GM18499 (cell line): ENCODE measurements at regions not wholly inside any gene's neighbourhood (a gene's known extent, or its start where the extent isn't known, plus 50 kb on each side); places are given as distances from the start of the nearest gene placed in this dataset.
"Not testable (repeated sequence)": the region's sequence is repeated elsewhere in the genome, so short reads cannot be mapped to it uniquely, and the experiment has no call there.

Experiments
- ATAC-seq: cut with Tn5 transposase; IDR thresholded peaks from one replicate; pipeline ENCODE4 v1.9.1; 2021; ENCODE audit warnings: moderate number of reproducible peaks; ENCODE audit not compliant: insufficient read depth, unreplicated experiment

DNA sequence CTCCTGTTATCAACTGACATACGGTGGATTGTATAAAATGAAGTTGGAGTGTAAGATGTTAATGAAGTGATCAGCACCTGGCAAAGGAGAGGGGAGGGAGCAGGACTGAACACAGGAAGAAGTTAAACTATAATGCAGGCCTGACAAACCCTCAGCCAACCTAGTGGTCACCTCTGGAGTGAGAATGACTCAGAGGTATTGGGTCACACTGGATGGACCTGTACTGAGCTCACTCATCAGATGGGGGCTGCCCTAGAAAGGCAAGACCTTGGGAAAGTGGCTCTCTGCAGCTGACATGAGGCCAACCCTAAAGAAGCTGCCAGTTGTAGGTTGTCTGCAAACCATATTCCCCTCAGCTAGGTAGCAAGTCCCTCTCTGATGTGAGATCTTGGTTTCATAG lies 193.3 kb upstream of the HTR1E start:
- ATAC-seq = no peak

DNA sequence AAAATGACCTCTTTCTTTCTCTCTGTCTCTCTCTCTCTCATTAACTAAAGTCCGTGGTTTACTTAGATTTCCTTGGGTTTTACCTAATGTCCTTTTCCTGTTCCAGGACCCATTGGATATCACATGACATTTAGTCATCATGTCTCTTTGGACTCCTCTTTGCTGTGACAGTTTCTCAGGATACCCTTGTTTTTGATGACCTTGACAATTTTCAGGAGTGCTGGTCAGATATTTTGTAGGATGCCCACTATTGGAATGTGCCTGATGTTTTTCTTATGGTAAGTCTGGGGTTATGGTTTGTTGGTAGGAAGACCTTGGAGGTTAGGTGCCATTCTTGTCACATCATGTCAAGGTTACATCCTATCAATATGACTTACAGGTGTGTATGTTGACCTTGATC lies 199.2 kb upstream of the HTR1E start:
- ATAC-seq = no peak

DNA sequence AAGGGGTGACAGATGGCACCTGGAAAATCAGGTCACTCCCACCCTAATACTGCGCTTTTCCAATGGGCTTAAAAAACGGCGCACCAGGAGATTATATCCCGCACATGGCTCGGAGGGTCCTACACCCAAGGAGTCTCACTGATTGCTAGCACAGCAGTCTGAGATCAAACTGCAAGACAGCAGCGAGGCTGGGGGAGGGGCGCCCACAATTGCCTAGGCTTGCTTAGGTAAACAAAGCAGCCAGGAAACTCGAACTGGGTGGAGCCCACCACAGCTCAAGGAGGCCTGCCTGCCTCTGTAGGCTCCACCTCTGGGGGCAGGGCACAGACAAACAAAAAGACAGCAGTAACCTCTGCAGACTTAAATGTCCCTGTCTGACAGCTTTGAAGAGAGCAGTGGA lies 205.7 kb upstream of the HTR1E start:
- not testable (repeated sequence) for ATAC-seq

DNA sequence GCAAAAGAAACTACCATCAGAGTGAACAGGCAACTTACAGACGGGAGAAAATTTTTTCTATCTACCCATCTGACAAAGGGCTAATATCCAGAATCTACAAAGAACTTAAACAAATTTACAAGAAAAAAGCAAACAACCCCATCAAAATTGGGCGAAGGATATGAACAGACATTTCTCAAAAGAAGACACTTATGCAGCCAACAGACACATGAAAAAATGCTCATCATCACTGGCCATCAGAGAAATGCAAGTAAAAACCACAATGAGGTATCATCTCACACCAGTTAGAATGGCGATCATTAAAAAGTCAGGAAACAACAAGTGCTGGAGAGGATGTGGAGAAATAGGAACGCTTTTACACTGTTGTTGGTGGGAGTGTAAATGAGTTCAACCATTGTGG lies 206.6 kb upstream of the HTR1E start:
- not testable (repeated sequence) for ATAC-seq

DNA sequence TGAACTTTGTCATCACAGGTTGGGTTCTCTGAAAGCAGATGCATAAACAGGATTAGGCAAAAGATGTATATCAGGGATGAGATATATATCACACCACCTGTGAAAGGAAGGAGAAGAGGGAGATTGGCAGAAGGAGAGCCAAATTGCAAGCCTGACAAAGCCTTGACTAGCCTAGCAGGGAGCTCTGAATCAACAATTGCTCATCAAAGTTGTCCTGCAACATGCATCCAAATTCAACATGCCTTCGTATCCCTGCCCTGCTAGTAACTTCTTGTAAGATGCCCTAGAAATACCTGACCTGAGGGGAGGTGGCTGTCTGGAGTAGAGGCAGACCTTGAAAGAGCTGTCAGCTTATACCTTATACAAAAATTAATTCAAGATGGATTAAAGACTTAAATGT lies 207.1 kb upstream of the HTR1E start:
- no peak for ATAC-seq

DNA sequence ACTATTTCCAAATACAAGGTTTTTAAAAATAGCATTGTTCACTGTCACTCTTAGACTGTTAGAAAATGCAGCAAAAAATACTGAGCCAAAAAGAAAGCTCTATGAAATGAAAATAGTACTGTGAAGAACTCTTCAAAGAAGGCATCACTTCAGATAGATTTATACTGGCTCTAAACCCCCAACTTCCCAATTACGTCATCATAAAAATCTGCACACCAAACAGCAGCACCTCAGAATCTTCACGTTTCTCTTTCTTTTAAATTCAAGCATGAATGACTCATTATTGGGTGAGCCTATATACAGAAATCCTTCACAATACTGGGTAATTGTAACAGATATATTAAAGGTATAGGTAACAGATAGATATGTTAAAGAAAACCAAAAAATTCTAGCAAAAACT lies 208.4 kb upstream of the HTR1E start:
- no peak for ATAC-seq

DNA sequence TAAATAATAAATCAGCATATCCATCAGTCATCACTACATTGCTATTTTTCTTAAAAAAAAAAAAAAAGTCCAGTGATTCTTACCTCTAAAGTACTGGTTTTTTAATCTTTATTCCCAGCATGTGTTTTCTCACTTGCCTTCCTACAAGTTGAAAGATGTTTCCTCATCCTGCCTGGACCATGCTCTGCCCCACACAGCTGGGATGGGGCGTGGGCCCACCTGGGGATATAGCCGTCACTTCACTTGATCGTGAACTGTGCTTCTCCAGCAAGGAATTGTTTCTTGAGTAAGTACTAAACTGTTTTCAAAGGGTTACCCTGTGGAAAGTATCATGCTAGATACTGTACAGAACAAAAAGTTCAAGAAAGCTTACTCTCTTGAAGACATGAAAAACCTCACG lies 212.6 kb upstream of the HTR1E start:
- no peak for ATAC-seq

DNA sequence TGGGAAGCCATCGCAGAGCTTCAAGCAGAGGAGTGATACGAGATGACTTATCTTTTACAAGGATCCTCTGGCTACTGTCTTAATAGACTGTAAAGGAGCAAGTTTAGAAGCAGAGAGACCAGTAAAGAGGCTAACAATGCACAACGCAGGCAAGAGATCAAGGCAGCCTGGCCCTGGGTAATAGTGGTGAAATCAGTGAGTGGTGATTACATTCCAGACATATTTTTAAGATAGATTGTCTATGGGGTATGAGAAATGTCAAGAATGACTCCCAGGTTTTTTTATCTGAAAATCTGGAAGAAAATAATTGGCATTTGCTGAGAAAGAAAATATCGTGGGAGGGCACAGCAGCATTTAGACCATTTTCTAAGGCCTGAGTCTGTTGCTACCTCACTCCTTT lies 213.6 kb upstream of the HTR1E start:
- no peak for ATAC-seq

DNA sequence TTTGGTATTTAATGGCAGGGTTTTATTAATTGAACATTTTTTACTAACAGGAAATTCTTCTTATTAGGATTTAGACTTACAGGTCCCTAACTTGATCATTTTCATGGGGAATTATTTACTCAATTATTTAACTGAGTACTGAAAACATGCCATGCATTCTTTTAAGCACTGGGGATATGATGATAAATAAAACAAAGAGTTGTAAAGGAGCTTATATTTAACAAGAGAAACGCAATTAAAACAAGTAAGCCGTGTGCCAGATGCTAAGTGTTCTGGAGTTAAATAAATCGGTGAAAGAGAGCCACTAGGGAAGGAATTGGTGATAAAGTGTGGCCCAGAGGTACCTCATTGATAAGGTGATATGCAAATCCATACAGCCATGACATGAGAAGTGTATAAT lies 214.2 kb upstream of the HTR1E start:
- ATAC-seq = no peak

DNA sequence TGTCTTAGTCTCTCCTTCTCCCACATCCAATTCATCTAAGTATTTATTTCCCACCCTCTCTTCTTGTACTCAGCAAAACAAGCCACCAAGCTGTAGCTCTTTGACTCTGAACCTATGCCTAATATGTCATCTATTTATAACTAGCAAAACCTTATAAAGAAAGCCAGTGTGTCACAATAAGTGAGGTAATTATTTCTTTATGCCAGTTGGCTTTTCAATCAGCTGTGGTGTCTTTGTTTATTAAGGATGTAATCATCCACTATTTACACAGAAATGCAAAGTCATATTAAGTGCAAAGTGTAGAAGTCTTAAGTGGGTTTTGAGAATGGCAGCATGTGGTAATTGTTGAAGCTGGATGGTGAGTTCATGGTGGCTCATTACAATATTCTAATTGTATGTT lies 215.2 kb upstream of the HTR1E start:
- ATAC-seq = no peak

DNA sequence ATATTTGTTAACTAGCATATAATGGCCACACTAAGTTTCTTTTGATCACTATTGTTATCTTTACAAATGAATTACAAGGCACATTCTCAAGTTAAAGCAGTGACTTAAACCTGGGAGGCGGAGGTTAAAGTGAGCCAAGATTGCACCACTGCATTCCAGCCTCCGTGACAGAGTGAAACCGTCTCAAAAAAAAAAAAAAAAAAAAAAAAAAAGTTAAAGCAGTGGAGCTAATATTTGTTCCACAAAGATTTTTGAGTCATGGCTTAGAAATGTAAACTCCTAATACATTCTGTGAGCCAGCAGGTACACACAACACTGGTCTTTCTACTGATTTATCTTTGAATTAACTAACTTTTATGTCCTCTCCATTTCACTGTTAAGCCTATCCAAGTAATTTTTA lies 221.7 kb upstream of the HTR1E start:
- no peak for ATAC-seq

DNA sequence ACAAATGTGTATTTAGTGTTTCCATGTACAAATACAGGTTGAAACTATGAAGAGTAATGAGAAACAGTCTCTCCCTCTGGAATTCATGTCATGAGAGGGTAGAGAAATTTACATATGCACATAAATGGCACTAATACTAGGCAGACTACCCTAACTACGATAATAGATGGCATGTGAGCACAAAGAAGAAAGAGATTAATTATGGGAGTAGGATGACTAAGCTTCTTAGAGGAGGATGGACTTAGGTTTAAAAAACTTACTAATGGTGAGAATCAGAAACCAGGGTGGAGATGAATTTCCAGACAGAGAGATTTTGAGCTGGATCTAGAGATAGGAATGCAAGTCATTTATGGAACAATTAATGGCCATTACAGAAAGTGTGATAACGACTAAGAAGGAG lies 225.3 kb upstream of the HTR1E start:
- ATAC-seq = no peak

DNA sequence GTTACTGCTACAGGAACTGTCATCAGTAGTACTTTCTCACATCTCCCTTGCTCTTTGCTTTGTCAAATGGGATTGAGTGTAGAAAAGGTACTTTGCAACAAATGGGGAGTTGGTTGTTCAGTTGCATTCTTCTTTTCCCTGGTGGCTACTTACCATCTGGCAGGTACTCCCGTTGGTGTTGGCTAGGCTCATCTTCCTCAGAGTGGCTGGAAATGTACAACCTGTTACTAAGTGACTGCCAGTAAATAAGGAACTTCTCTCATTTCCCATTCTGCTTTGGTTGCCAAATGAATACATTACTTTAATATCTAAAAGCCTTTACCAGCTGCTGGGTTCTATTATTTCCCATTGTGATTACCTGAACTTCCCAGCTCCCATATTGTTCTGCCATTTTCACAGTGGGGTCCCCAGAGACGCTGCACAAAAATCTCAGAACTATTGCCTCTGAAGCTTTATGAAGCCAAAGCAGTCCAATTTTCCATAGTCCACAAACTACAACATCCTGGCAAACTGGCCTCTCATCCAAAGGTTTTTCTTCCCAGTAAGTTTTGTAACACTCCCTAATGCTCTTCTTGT lies 229.7 kb upstream of the HTR1E start:
- no peak for ATAC-seq

DNA sequence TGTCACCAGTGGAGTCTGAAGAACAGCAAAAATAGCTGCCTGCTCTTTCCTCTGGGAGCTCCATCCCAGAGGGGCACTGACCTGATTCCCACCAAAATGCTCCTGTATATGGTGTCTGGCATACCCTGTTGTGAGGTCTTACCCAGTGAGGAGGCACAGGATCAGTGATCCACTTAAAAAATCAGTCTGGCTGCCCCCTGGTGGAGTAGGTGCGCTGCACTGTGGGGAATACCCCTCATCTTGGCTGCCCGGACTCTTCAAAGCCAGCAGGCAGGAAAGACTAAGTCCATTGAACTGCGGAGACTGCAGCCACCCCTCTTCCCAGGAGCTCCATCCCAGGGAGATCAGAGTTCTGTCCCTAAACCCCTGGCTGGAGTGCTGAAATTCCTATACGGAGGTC lies 230.9 kb upstream of the HTR1E start:
- no peak for ATAC-seq

DNA sequence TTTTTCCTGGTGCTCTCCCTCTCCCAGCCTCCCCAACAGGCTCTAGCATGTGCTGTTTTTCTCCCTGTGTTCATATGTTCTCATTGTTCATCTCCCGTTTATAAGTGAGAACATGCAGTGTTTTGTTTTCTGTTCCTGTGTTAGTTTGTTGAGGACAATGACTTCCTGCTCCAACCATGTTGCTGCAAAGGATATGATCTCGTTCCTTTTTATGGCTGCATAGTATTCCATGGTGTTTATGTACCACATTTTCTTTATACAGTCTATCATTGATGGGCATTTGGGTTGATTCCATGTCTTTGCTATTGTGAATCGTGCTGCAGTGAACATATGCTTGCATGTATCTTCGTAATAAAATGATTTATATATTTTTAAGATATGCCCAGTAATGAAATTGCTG lies 236.1 kb upstream of the HTR1E start:
- ATAC-seq = not testable (repeated sequence)

DNA sequence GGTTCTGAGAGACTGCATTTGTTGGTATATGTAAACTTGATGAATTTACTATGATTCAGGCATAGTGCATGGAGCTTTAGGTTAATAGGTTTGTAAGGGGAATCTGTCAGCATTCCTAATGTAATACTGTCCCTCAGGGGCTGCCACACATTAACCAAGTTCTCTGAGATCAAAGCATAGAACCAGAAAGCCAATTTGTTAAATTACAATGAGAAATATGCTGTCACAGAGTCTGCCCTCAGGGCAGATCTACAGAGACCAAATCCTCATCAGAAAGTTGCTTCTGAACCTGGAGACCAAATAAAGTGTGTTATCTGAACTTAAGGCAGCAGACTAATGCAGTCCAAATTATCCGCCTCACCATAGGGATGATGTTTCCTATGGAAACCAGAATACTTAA lies 250.8 kb upstream of the HTR1E start:
- ATAC-seq = no peak

DNA sequence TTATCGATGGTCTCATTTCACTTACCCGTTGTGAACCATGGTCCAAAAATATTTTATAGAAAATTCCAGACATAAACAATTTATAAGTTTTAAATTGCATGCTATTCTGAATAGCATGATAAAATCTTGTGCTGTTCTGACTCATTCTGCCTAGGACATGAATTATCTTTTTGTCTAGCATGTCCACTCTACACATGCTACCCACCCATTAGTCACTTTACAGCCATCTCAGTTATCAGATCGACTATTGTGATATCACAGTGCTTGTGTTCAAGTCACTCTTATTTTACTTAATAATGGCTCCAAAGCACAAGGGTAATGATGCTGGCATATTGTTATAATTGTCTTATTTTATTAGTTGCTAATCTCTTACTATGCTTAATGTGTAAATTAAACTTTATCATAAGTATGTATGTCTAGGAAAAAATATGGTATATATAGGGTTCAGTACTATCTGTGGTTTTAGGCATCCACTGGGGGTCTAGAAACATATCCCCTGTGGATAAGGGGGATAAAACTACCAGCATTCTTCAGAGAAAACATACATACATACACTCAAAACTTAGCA lies 252.0 kb upstream of the HTR1E start:
- no peak for ATAC-seq

DNA sequence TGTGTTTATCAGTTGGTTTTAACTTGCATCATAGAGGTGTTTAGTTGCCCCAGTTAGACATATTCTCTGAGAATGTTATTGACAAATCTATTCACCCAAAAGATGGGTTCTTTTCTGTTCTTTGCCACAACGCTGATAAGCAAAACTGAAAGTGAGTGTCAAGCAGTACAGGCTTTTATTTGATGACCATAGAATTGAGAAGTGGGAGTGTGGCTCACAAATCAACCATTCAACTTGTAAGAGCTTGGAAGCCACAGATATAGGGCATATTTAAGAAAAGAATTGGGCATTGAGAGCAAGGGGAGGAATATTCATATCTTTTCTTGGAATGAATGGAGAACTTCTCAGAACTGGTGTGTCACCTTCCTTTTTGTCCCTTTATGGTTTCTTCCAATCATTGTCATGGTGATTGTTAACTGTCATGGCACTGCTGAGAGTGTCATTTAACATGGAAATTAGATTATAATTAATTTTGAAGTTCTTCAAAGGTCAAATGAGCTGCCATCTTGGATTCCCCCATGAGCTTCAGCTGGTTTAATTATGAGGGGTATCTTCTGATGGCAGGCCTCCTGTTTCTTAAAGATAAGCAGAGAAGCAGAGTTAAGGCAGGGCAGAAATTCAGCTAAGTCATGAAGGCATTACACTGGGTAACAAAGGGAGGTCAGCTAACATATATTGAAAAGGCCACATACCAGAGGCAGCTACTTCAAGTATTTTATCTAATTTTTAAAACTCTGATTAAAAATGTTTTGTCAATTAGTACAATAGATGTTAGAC lies 254.0 kb upstream of the HTR1E start:
- no peak for ATAC-seq

DNA sequence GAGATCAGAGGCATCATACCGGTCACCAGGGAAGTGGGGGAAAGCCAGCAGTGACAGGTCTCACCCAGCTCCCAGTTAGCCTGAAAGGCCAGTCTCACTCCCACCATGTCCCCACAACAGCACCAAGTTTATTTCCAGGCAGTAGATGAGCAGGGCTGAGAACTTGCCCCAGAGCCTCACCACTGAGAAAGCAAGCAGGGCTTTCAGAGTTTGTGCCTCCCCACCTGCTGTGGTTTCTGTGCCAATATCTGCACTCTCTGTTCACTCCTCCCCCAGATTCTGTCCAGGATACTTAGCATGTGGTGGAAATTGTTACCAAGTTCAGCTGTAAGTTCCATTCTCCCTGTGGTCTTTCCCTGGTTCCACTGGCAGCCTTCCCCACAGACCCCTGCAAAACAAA lies 255.0 kb upstream of the HTR1E start:
- ATAC-seq = no peak

DNA sequence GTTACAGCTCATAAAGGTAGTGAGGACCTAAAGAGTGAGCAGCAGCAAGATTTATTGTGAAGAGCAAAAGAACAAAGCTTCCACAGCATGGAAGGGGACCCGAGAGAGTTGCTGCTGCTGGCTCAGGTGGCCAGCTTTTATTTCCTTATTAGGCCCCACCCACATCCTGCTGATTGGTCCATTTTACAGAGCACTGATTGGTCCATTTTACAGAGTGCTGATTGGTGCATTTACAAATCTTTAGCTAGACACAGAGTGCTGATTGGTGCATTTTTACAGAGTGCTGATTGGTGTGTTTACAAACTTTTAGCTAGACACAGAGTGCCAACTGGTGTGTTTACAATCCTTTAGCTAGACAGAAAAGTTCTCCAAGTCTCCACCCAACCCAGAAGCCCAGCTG lies 256.2 kb upstream of the HTR1E start:
- not testable (repeated sequence) for ATAC-seq

DNA sequence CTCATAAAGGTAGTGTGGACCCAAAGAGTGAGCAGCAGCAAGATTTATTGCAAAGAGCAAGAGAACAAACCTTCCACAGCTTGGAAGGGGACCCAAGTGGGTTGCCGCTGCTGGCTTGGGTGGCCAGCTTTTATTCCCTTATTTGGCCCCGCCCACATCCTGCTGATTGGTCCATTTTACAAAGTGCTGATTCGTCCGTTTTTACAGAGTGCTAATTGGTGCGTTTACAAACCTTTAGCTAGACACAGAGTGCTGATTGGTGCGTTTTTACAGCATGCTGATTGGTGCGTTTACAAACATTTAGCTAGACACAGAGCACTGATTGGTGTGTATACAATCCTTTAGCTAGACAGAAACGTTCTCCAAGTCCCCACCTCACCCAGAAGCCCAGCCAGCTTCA lies 265.2 kb upstream of the HTR1E start:
- ATAC-seq = not testable (repeated sequence)

DNA sequence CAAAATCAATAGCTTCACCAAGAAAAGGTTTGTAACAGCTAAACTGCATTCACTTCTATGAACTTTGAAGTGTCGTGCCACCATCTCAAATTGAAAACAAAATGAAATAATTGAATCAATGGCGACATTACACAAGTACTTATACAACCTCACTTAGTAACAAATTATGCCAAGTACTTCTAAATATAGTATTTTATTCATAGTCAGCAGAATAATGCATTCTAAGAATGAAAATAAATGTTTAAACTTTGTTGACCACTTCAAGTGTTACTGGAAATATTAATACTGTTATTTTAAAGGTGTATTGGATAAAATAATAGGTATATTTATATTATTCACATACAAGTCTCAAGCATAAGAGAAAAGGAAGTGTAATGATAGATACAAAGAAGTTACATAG lies 280.1 kb upstream of the HTR1E start:
- ATAC-seq = no peak
